CD8-positive, alpha-beta memory T cell (primary cell): ENCODE measurements at regions not wholly inside any gene's neighbourhood (a gene's known extent, or its start where the extent isn't known, plus 50 kb on each side); places are given as distances from the start of the nearest gene placed in this dataset.
"Not testable (repeated sequence)": the region's sequence is repeated elsewhere in the genome, so short reads cannot be mapped to it uniquely, and the experiment has no call there.

Experiments
- CTCF ChIA-PET: fragments of 350-600 bp; sonication (Branson Sonifier 250); formaldehyde crosslinking; loops from one replicate; lab custom pipeline; 2021; ENCODE audit warnings: antibody characterized with exemption; lab: Charles Lee
- POLR2A ChIA-PET: fragments of 350-600 bp; sonication (Branson Sonifier 250); formaldehyde crosslinking; loops from one replicate; lab custom pipeline; 2021; ENCODE audit warnings: antibody characterized with exemption; lab: Charles Lee
- DNase-seq, 5 donors: peaks; one replicate each; pipeline versions ENCODE4 v3.0.0 to v3.0.0-alpha.2; 2020 to 2022; ENCODE audit warnings: mixed read lengths in 1 of 5
- H3K27ac ChIP-seq: one replicate; pipeline ENCODE4 v1.7.0; 2013; ENCODE audit warnings: low read depth, mild to moderate bottlenecking, low read length, moderate library complexity
- H3K27me3 ChIP-seq: 2 replicates; pipeline ENCODE4 v1.7.0; 2013; ENCODE audit warnings: low read length, mild to moderate bottlenecking; ENCODE audit not compliant: insufficient read depth, poor library complexity, severe bottlenecking
- H3K36me3 ChIP-seq: 2 replicates; pipeline ENCODE4 v1.7.0; 2013; ENCODE audit warnings: mild to moderate bottlenecking, low read length, moderate library complexity; ENCODE audit not compliant: insufficient read depth
- H3K4me1 ChIP-seq: 2 replicates; pipeline ENCODE4 v1.7.0; 2013; ENCODE audit warnings: mild to moderate bottlenecking, low read length, moderate library complexity; ENCODE audit not compliant: insufficient read depth
- H3K4me3 ChIP-seq: 2 replicates; pipeline ENCODE4 v1.7.0; 2013; ENCODE audit warnings: mild to moderate bottlenecking, low read length
- H3K9me3 ChIP-seq: 2 replicates; pipeline ENCODE4 v1.7.0; 2013; ENCODE audit warnings: mild to moderate bottlenecking, low read length
- H3K27ac Mint-ChIP-seq, 8 donors: one replicate each; pipeline ENCODE4 v1.8.0; 2020 to 2021; ENCODE audit warnings: mixed read lengths in 8 of 8, mild to moderate bottlenecking in 6 of 8, inconsistent platforms in 3 of 8, moderate library complexity in 3 of 8
- H3K27me3 Mint-ChIP-seq, 2 donors: one replicate each; pipeline ENCODE4 v1.8.0; 2020 to 2021; ENCODE audit warnings: mixed read lengths in 2 of 2, mild to moderate bottlenecking in 1 of 2, moderate library complexity in 1 of 2
- H3K36me3 Mint-ChIP-seq, 3 donors: one replicate each; pipeline ENCODE4 v1.8.0; 2020 to 2021; ENCODE audit warnings: mixed read lengths in 3 of 3, inconsistent platforms in 1 of 3, mild to moderate bottlenecking in 1 of 3
- H3K4me1 Mint-ChIP-seq, 3 donors: one replicate each; pipeline ENCODE4 v1.8.0; 2020 to 2021; ENCODE audit warnings: mixed read lengths in 3 of 3, inconsistent platforms in 1 of 3, mild to moderate bottlenecking in 1 of 3
- H3K4me3 Mint-ChIP-seq, 7 donors: one replicate each; pipeline ENCODE4 v1.8.0; 2020 to 2021; ENCODE audit warnings: mixed read lengths in 7 of 7, mild to moderate bottlenecking in 6 of 7, moderate library complexity in 4 of 7, inconsistent platforms in 2 of 7
- H3K9me3 Mint-ChIP-seq, 5 donors: one replicate each; pipeline ENCODE4 v1.8.0; 2020 to 2022; ENCODE audit warnings: mixed read lengths in 5 of 5, mild to moderate bottlenecking in 3 of 5, moderate library complexity in 2 of 5, inconsistent platforms in 1 of 5

DNA sequence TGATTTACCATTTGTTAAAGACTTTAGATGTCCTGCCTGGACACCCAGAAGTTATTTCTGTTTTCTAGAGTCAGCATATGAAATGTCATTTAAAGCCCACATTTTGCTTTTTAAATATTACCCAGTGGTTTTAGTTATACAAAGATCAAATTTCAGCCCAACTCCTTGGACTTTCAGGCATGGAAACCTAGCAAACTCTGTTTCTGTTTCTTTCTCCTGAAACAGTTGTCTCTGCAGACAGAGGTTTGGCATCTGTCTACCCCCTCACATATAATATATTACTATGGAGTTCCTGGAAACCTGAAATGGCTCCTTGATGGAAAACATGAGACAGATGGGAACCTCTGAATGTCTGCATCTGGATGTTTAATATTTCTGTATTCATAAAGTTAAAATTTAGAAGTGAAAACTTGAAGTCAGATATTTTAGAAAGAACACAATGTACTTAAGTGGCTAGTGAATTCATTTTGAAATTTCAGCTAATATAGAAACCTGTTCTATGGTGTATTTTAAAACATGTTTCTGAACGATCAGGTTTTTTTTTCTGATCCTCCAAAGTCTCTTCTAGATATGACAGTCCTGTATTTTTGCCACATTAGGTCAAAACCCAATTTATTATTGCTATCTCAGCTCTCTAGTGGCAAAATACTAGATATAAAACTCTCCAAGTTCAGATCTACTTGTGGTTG, 743.3 kb downstream of the CD109 start:
- Mint-ChIP-seq H3K27me3 (no peaks in the 10 kb centered on the region), H3K9me3 (peaks cover 0 to 3% (median 3%) of the 10 kb centered on the region in 5 donors)
- no peaks in the 10 kb centered on the region for H3K27me3 ChIP-seq

DNA sequence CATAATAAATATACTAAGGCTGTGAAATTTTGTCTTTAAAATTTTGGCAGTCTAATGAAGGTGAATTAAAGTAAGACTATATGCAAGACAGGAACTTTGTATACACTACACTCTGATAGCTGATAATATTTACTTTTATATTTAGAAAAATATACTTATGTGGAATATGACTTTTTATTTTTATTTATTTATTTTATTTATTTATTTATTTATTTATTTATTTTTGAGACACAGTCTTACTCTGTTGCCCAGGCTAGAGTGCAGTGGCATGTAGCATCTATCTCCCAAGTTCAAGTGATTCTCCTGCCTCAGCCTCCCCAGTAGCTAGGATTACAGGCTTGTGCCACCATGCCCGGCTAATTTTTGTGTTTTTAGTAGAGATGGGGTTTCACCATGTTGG, 742.4 kb downstream of the CD109 start:
- H3K4me1 ChIP-seq, DNase-seq, H3K4me1 Mint-ChIP-seq, H3K9me3 ChIP-seq, H3K4me3 ChIP-seq, H3K27ac ChIP-seq, POLR2A ChIA-PET, H3K27ac Mint-ChIP-seq, H3K9me3 Mint-ChIP-seq, H3K36me3 ChIP-seq, H3K27me3 Mint-ChIP-seq, H3K36me3 Mint-ChIP-seq, H3K4me3 Mint-ChIP-seq, H3K27me3 ChIP-seq, CTCF ChIA-PET: not testable (repeated sequence)

More for the DNA sequence above, 743.3 kb downstream of the CD109 start:
- POLR2A ChIA-PET, result no interaction called here
- Histone ChIP-seq H3K4me3 (no peak overlapping the region), H3K27ac (no peak overlapping the region), H3K4me1 (no peaks in the 10 kb centered on the region), H3K9me3 (no peaks in the 10 kb centered on the region), H3K36me3 (no peaks in the 10 kb centered on the region)
- Mint-ChIP-seq H3K36me3 (no peaks in the 10 kb centered on the region), H3K4me1 (no peaks in the 10 kb centered on the region), H3K27ac (no peak overlapping the region), H3K4me3 (no peak overlapping the region)
- CTCF ChIA-PET, result no interaction called here
- no peak for DNase-seq

DNA sequence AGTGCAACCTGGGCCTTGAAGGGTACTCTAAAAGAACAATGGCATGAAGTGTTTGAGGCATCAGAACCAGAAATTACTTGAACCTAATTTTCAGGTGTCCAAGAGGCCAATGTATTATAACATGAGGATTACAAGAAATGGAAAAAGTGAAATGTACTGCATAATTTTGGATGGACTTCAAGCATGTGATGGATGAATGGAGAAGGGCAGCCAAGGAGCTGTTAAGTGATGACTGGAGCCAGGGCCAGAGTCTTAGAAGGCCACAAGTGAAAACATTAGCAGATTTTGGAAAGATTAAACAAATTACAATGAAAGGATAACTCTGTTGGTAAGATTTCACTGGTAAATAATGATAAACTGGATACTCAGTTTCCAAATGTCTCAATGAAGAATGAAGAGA, 738.2 kb downstream of the CD109 start:
- no peaks in the 10 kb centered on the region for H3K4me1 ChIP-seq
- no peak overlapping the region for H3K4me3 Mint-ChIP-seq
- H3K36me3 Mint-ChIP-seq, result no peaks in the 10 kb centered on the region
- POLR2A ChIA-PET, result no interaction called here
- CTCF ChIA-PET, result no interaction called here
- no peaks in the 10 kb centered on the region for H3K4me1 Mint-ChIP-seq
- no peak overlapping the region for H3K4me3 ChIP-seq
- H3K9me3 ChIP-seq, result no peaks in the 10 kb centered on the region
- no peak for DNase-seq
- no peak overlapping the region for H3K27ac ChIP-seq
- no peaks in the 10 kb centered on the region for H3K36me3 ChIP-seq
- H3K9me3 Mint-ChIP-seq, result peaks cover 0 to 11% (median 6%) of the 10 kb centered on the region in 5 donors
- H3K27ac Mint-ChIP-seq, result no peak overlapping the region
- H3K27me3 Mint-ChIP-seq, result no peaks in the 10 kb centered on the region
- H3K27me3 ChIP-seq, result no peaks in the 10 kb centered on the region

DNA sequence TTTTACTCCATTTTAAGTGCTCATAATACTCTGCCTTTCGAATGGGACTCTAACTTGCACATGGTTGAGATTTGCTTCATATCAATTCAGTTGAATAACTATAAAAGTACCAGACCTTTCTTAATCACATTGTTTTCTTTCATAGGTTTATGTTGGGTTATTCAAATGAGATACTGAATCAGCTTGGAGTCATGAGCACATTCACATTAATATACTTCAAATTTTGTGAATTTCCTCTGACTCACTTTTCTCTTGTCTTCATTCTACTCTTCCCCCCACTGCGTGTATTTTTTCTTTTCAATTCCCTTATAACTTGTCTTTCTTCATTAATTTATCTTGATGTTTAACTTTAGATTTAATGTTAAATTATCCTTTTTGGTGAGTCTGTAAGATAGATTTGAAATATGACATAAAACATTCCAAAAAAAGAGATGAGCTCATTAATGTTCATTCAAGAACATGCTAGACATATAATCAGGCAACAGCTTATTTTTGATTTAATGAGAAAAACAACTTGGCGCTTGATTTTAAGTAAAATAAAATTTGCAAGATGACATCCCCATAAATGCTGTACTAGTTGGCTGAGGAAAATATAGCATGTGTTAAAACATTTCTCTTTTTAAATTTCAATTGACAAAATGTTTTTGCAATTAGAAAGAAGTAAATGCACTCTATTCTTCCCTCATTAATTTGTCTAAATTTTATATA, 736.0 kb downstream of the CD109 start:
- Mint-ChIP-seq H3K9me3 (peaks cover 0 to 19% (median 4%) of the 10 kb centered on the region in 5 donors), H3K4me3 (no peak overlapping the region), H3K36me3 (no peaks in the 10 kb centered on the region), H3K27ac (no peak overlapping the region), H3K4me1 (no peaks in the 10 kb centered on the region), H3K27me3 (no peaks in the 10 kb centered on the region)
- Histone ChIP-seq H3K4me3 (no peak overlapping the region), H3K36me3 (no peaks in the 10 kb centered on the region), H3K27ac (no peak overlapping the region), H3K4me1 (no peaks in the 10 kb centered on the region), H3K27me3 (no peaks in the 10 kb centered on the region), H3K9me3 (no peaks in the 10 kb centered on the region)
- ChIA-PET POLR2A (no interaction called here), CTCF (no interaction called here)
- DNase-seq, result no peak

DNA sequence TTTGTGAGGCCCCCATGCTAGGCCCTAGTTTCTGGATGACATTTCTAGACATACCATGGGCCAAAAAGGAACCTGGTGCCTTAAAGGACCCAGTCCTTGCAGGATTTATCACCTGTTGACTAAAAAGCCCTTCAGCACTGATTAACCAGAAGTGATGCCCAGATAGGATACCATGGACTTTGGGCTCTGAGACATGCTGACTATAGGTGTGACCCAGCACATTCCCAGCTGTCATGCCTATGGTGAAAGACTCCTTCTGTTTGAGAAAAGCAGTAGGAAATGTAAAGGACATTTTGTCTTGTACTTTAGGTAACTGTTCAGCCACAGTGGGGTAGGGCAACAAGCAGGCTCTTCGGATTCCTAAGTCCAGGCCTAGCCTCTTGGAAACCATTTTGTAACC, 724.2 kb downstream of the CD109 start:
- H3K9me3 ChIP-seq, result no peaks in the 10 kb centered on the region
- H3K27ac Mint-ChIP-seq, result no peak overlapping the region
- no peaks in the 10 kb centered on the region for H3K36me3 Mint-ChIP-seq
- no peaks in the 10 kb centered on the region for H3K4me1 Mint-ChIP-seq
- H3K36me3 ChIP-seq, result no peaks in the 10 kb centered on the region
- peaks cover 2 to 45% (median 10%) of the 10 kb centered on the region in 5 donors for H3K9me3 Mint-ChIP-seq
- no peaks in the 10 kb centered on the region for H3K4me1 ChIP-seq
- H3K27ac ChIP-seq, result no peak overlapping the region
- CTCF ChIA-PET, result no interaction called here
- no peak for DNase-seq
- POLR2A ChIA-PET, result no interaction called here
- no peaks in the 10 kb centered on the region for H3K27me3 ChIP-seq
- H3K4me3 Mint-ChIP-seq, result no peak overlapping the region
- no peaks in the 10 kb centered on the region for H3K27me3 Mint-ChIP-seq
- no peak overlapping the region for H3K4me3 ChIP-seq

DNA sequence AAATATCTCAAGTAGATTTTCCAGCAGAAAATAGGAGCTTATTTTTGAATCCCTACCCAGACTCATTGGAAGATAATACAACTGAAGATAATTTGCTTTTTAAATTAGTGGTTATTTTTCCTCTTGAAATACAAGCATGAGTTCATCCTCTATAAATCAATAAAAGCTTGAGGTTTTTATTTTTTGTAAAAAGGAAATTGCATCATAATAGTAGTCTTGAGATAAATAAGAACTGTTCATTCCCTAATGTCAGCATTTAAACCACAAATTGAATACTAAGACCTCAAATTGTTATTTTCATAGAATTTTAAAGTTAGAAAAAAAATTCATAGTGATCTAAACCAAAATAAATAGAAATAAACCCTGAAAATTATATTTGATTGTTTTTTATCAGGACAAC, 719.1 kb downstream of the CD109 start:
- no peaks in the 10 kb centered on the region for H3K27me3 ChIP-seq
- no peaks in the 10 kb centered on the region for H3K36me3 ChIP-seq
- POLR2A ChIA-PET, result no interaction called here
- CTCF ChIA-PET, result no interaction called here
- no peaks in the 10 kb centered on the region for H3K9me3 ChIP-seq
- peaks cover 2 to 26% (median 7%) of the 10 kb centered on the region in 5 donors for H3K9me3 Mint-ChIP-seq
- no peaks in the 10 kb centered on the region for H3K4me1 Mint-ChIP-seq
- DNase-seq, result no peak
- no peaks in the 10 kb centered on the region for H3K27me3 Mint-ChIP-seq
- H3K4me3 ChIP-seq, result no peak overlapping the region
- H3K27ac Mint-ChIP-seq, result no peak overlapping the region
- H3K4me1 ChIP-seq, result no peaks in the 10 kb centered on the region
- H3K4me3 Mint-ChIP-seq, result no peak overlapping the region
- no peak overlapping the region for H3K27ac ChIP-seq
- H3K36me3 Mint-ChIP-seq, result no peaks in the 10 kb centered on the region

DNA sequence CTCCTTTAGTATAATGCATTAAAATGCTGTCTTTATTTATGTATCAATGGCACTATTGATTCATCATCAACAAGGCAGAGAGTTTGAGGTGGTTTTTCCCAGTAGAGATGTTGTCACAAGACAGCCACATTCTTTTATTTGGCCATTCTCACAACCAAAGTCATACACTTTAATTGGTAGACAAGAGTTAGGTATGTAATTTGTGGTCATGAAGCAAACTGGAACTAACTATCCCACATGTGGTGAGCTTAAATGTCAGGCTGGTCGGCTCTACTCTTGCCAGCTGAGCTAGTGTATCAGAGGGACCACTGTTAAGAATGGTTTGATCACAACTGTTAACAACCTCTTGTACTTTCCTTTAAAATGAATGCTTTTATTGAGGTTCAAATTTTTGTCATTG, 714.6 kb downstream of the CD109 start:
- Mint-ChIP-seq H3K27me3 (no peaks in the 10 kb centered on the region), H3K36me3 (no peaks in the 10 kb centered on the region), H3K4me1 (no peaks in the 10 kb centered on the region), H3K27ac (no peak overlapping the region), H3K4me3 (no peak overlapping the region), H3K9me3 (peaks cover 0 to 6% (median 4%) of the 10 kb centered on the region in 5 donors)
- DNase-seq, result no peak
- Histone ChIP-seq H3K27ac (no peak overlapping the region), H3K9me3 (no peaks in the 10 kb centered on the region), H3K4me3 (no peak overlapping the region), H3K27me3 (no peaks in the 10 kb centered on the region), H3K36me3 (no peaks in the 10 kb centered on the region), H3K4me1 (no peaks in the 10 kb centered on the region)
- POLR2A ChIA-PET, result no interaction called here
- CTCF ChIA-PET, result no interaction called here

DNA sequence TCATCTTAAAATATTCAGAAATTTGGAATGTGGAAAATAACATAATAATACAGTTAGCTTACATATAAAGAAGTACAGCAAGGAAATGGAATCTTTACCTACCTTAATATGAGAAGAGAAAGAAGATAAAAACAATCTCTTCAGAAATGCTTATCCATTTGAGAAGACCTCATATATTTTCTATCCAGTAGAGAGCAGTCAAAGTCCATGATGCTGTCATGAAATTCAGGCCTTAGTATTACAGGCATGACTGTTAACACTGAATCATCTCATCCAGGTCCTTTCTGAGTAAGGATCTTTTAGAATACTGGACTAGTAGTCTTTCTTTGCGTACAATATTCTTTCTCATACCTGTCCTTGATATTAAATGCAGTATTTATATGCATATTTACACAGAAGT, 713.4 kb downstream of the CD109 start:
- peaks cover 0 to 10% (median 4%) of the 10 kb centered on the region in 5 donors for H3K9me3 Mint-ChIP-seq
- H3K4me1 Mint-ChIP-seq, result no peaks in the 10 kb centered on the region
- no peaks in the 10 kb centered on the region for H3K36me3 Mint-ChIP-seq
- H3K4me3 ChIP-seq, result no peak overlapping the region
- DNase-seq, result no peak
- no peaks in the 10 kb centered on the region for H3K4me1 ChIP-seq
- no peaks in the 10 kb centered on the region for H3K27me3 Mint-ChIP-seq
- H3K27ac Mint-ChIP-seq, result no peak overlapping the region
- no peaks in the 10 kb centered on the region for H3K27me3 ChIP-seq
- no peaks in the 10 kb centered on the region for H3K36me3 ChIP-seq
- H3K9me3 ChIP-seq, result no peaks in the 10 kb centered on the region
- H3K4me3 Mint-ChIP-seq, result no peak overlapping the region
- CTCF ChIA-PET, result no interaction called here
- POLR2A ChIA-PET, result no interaction called here
- no peak overlapping the region for H3K27ac ChIP-seq
